GM19043 (cell line): ENCODE measurements at regions not wholly inside any gene's neighbourhood (a gene's known extent, or its start where the extent isn't known, plus 50 kb on each side); places are given as distances from the start of the nearest gene placed in this dataset.

Experiments
- ATAC-seq: cut with Tn5 transposase; IDR thresholded peaks from one replicate; pipeline ENCODE4 v1.9.1; 2021; ENCODE audit warnings: low read depth; ENCODE audit not compliant: unreplicated experiment

DNA sequence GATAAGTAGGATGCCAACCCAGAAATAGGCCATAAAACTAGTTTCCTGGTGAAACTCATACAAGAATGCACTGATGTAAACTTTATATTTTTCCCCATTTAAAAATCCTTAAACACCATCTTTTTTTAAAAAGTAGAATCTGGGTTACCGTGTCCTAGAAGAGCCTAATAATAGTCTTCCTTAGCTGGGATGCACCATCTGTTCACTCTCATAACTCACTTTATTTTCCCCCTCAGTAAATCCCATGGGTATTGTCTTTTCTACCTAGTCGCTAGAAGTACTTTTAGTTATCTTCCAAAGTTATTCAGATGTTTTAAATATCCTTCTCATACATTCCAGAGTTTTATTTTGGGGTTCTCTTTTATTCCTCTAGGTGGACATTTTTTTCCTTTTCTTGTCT lies 250.2 kb downstream of the PLA2G4A start:
- no peak for ATAC-seq

- no peak for ATAC-seq
These were observed 250.6 kb downstream of the PLA2G4A start for GRCh38 chr1:187079330-187079729.

DNA sequence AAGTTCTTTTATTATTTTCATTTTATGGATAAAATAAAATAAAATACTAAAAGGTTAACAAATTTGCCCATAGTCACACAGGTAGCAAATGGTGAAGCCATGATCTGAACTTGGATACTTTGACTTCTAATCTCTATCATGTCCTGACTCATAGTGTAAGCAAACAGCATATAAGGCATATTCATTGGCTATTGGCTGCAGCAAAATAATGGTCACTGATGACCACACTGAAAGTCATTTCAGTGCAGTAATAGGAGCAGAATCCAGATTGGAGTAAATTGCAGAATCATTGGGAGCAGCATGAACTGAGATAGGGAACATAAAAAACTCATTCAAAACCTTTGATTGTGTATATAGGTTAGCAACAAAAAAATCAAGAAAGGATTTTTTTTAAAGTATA lies 262.9 kb downstream of the PLA2G4A start:
- no peak for ATAC-seq

GRCh38 chr1:187092104-187092503 lies 263.4 kb downstream of the PLA2G4A start:
- no peak for ATAC-seq

DNA sequence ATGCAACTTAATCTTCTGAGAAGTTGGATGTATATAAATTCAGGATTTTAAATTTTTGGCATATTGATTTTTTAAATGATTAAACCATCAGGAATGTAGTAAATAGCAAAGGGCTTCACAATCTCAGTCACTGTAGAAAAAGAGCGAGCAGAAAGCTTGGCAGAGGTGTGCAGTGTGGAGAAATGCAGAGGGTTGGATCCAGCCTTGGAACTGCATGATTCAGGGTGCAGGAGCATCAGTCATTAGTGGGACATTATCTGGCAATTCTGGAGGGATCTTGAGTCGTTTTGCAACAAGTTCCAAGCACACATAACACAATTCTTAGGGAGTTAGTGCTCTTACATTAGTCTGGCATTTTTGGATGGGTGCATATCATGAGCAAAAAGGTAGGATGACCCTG lies 267.9 kb downstream of the PLA2G4A start:
- ATAC-seq: no peak

DNA sequence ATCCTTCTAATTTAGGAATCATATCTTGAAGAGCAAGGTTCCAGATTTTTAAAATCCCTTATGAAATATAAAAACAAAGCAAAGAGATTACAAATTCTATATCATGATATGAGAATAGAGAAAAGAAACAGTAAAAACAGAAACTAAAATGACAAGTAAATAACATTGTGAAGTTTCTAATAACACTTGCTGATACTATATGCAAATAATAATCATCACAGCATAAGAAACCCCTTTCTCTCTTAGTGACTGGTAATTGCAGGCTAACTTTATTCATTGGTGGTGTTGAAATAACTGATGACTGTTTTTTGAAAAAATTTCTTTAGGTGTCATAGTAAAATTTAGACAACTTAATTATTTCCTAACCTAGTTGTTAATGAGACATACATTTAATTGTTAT lies 281.6 kb downstream of the PLA2G4A start:
- ATAC-seq: no peak

- ATAC-seq: no peak
These were observed 286.0 kb downstream of the PLA2G4A start for GRCh38 chr1:187114792-187115191.

- no peak for ATAC-seq
These were observed 292.9 kb downstream of the PLA2G4A start for GRCh38 chr1:187121661-187122060.

DNA sequence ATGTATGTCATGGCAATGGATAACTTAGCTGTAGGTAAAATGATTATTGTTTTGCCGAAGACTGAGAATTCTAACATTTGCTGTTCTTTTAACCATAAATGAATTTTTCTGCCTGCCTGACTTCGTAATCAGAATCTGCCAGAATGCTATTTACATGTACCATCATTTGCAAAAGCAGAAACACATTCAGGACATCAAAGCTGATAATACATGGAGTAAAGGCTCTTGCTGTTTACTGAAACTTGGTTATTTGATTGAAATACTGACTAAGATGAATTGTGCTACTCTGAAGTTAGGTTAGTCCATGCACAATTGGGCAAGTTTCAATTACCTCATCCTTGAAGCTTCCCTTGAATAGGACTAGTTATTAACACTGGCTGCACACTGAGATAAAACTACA lies 293.8 kb downstream of the PLA2G4A start:
- ATAC-seq: no peak

DNA sequence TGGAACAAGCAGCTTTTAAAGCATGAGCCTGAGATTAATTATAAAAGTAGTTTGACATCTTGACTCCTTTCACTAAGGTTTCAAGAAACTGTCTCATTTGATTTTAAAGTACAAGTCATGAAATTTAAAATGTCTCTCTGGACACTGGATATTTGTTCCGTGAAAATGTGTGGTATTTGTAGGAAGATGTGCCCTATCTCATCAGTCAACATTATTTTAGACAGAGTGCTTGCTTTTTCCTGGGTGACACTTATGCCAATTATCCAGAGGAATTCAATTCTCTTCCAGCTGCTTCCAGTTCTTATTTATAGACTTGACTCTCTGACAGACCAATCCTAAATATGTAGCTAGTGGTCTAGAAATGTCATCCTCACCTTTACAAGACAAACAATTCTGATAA lies 300.4 kb downstream of the PLA2G4A start:
- no peak for ATAC-seq

DNA sequence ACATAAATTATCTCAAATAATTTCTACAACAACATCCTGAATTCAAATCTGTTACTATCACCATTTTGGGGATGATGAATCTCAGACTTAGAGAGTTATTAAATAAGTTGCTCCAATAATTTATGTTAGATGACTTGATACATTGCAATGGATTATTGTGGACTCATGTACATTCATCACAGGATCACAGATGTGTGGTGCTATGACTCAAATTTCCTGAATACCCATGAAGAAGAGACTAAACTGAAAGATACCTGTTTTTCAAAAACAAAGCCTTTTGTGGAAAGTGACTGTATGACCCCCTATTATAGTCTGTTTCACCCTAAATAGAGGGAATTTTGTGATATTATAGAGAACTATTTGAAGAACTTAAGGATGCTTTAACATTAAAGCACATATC lies 315.0 kb downstream of the PLA2G4A start:
- ATAC-seq: no peak

GRCh38 chr1:187146388-187146787 lies 317.6 kb downstream of the PLA2G4A start:
- ATAC-seq: no peak

DNA sequence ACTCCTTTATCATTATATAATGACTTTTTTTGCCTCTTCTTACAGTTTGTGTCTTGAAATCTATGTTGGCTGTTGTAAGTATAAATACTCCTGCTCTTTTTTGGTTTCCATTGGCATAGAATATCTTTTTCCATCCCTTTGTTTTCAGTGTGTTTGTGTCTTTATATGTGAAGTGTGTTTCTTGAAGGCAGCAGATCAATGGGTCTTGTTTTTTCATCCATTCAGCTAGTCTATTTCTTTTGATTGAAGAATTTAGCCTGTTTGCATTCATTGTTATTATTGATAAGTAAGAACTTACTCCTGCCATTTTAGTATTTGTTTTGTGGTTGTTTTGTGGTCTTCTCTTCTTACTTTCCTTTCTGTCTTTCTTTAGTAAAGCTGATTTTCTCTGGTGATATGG lies 322.8 kb downstream of the PLA2G4A start:
- no peak for ATAC-seq

- ATAC-seq: no peak
These were observed 324.3 kb downstream of the PLA2G4A start for GRCh38 chr1:187153047-187153446.

DNA sequence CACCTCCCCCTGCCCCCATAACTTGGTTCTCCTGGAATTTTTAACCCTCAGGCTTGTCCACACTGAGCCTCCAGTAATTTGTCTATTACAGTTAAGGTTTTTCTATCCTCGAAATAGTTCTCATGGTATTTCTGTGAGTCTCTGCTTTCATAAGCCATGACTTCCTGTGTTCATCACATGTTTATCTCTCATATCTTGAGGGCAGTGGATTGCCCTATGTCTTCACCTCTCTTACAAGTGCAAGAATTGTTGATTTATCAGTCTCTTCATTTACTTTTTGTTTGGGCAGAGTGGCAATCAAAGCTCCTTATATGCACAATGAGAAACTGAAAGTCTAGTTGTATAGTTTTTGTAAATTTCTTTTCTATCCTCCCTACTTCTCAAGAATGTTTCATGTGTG lies 328.4 kb downstream of the PLA2G4A start:
- ATAC-seq: no peak

DNA sequence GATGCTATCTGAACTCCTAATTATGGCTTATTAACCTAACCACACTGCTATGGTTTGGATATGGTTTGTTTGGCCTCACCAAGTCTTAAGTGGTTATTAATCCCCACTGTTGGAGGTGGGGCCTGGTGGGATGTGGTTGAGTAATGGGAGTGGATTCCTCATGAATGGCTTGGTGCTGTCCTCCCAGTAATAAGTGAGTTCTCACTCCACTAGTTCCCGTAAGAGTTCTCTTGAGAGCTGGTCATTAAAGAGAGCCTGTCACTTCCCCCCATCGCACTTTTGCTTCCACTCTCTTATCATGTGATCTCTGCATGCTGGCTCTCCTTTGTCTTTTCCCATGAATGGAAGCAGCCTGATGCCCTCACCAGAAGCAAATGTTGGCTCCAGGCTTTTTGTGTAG lies 328.8 kb downstream of the PLA2G4A start:
- no peak for ATAC-seq

- no peak for ATAC-seq
These were observed 338.8 kb downstream of the PLA2G4A start for GRCh38 chr1:187167555-187167954.

- ATAC-seq: no peak
These were observed 339.5 kb downstream of the PLA2G4A start for GRCh38 chr1:187168297-187168696.

- no peak for ATAC-seq
These were observed 356.6 kb downstream of the PLA2G4A start for GRCh38 chr1:187185389-187185788.

DNA sequence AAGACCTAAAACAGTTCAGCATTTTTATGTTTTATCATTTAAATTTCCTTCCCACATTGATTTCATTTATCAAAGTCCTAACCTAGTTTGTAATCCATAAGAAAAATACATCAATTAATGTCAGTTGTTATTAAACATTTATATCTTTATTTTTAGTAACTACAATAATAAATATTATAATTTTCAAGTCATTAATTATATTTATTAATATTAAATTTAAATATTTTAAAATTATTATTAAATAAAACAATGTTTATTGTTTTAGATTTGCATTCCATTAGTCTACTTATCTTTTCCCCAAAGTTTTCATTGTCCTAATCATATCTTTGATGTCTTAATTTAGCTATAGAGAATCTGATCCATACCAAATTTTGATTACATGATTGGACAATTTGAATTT lies 368.9 kb downstream of the PLA2G4A start:
- ATAC-seq: no peak

GRCh38 chr1:187203257-187203656 lies 374.5 kb downstream of the PLA2G4A start:
- no peak for ATAC-seq

DNA sequence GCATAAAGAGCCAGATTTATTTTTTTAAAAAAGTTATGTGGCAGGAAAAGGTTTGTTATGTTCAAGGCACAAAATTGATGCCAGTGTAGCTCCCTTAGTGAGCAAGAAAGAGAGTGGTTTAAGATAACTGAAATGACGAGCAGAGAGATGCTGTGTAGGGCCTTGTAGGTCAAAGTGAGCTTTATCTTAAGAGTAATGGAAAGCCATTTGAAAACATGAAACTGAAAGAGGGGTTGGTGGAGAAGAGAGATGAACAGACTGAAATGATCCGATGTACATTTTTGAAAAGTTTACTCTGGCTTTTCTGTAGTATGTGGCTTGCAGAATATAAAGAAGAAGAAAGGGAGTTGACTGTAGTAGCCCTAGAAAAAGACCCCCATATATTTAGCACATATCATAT lies 383.6 kb downstream of the PLA2G4A start:
- no peak for ATAC-seq

DNA sequence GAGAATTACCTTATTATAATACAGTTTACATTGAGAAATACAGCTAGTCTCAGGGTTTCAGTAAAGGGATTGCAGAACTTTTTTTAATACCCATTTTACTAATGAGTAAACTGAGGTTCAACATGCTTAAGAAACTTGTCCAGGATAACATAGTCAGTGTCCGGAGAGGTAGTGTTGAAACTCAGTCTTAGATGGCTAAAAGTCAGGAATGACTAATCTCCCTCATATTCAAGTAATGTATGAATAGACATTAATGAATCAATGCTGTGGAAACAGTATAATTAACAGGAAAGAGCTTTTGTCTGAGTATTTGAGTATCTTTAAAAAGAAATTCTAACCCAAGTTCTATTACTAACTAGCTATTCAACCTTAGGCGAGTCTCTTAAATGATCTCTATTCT lies 397.6 kb downstream of the PLA2G4A start:
- ATAC-seq: no peak

DNA sequence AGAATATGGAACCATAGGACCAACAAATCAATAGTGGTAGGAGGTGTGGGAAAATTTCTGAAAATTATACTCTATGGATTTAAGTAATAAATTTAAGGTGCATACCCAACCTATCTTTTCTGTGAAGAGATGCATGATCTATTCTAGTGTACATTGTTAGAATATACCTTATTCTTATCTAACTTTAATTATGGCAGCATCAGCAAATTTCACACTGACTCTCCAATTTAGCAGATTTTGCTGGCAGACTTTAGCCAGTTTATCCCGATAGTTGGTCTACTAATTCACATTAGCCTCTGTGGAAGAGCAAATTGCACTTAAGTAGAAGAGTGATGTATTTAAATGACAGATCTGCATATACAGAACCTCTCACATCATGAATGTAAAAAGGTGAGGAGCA lies 400.0 kb downstream of the PLA2G4A start:
- no peak for ATAC-seq
